HepG2 (cell line): ENCODE measurements at regions not wholly inside any gene's neighbourhood (a gene's known extent, or its start where the extent isn't known, plus 50 kb on each side); places are given as distances from the start of the nearest gene placed in this dataset.
A peak's percentile ranks its signal among the peaks of the same experiment; 100 is the strongest.
"Not testable (repeated sequence)": the region's sequence is repeated elsewhere in the genome, so short reads cannot be mapped to it uniquely, and the experiment has no call there.

Experiments used
- CREM ChIP-seq, 2 experiments: sonication (generic) in 1 of 2; formaldehyde crosslinking in 1 of 2; IDR thresholded peaks; 2 replicates each; pipeline versions ENCODE4 v1.4.0 to v1.6.1; 2016 to 2020; ENCODE audit warnings: antibody characterized with exemption in 1 of 2, mild to moderate bottlenecking in 1 of 2, missing genetic modification reagents in 1 of 2
- CSRNP1 ChIP-seq: sonication (generic); formaldehyde crosslinking; IDR thresholded peaks from 2 replicates; pipeline ENCODE4 v1.8.1; 2023; ENCODE audit warnings: mild to moderate bottlenecking, missing genetic modification reagents
- FOXA3 ChIP-seq: IDR thresholded peaks from 2 replicates; pipeline ENCODE4 v1.6.1; 2016; ENCODE audit warnings: missing genetic modification reagents, missing compliant biosample characterization
- HNRNPLL ChIP-seq: fragments of 200-400 bp; formaldehyde crosslinking; IDR thresholded peaks from 2 replicates; pipeline ENCODE4 v1.6.1; 2017; ENCODE audit warnings: mild to moderate bottlenecking, low read depth, low read length; ENCODE audit not compliant: poor library complexity, severe bottlenecking
- ISL2 ChIP-seq: sonication (generic); formaldehyde crosslinking; IDR thresholded peaks from 2 replicates; pipeline ENCODE4 v1.5.0; 2020; ENCODE audit warnings: missing genetic modification reagents
- MAZ ChIP-seq, 2 experiments: sonication (generic) in 1 of 2; formaldehyde crosslinking in 1 of 2; IDR thresholded peaks; 2 replicates each; pipeline versions ENCODE4 v1.5.0 to v1.6.1; 2012 to 2020; ENCODE audit warnings: low read depth in 2 of 2, mild to moderate bottlenecking in 2 of 2, borderline replicate concordance in 1 of 2, improper control_type of control experiment in 1 of 2, low read length in 1 of 2, missing genetic modification reagents in 1 of 2, moderate library complexity in 1 of 2
- NR2C2 ChIP-seq: sonication (generic); formaldehyde crosslinking; IDR thresholded peaks from 2 replicates; pipeline ENCODE4 v1.4.0; 2020; ENCODE audit warnings: missing genetic modification reagents, mild to moderate bottlenecking, moderate library complexity, borderline replicate concordance
- NR2F6 ChIP-seq, 2 experiments: IDR thresholded peaks; 2 replicates each; pipeline ENCODE4 v1.6.1; 2016; ENCODE audit warnings: antibody characterized with exemption in 1 of 2, mild to moderate bottlenecking in 1 of 2
- SOX13 ChIP-seq, 3 experiments: fragments of 450-650 bp in 1 of 3; sonication (generic) in 1 of 3; formaldehyde crosslinking in 1 of 3; IDR thresholded peaks in 2 of 3; conservative IDR thresholded peaks in 1 of 3; 2 replicates each; pipeline versions ENCODE4 v1.5.0 to v1.6.1; 2016 to 2020; ENCODE audit warnings: antibody characterized with exemption in 1 of 3, mild to moderate bottlenecking in 1 of 3, missing compliant biosample characterization in 1 of 3, missing genetic modification reagents in 1 of 3, moderate library complexity in 1 of 3
- TBX3 ChIP-seq: fragments of 450-650 bp; IDR thresholded peaks from 2 replicates; pipeline ENCODE4 v1.6.1; 2017; ENCODE audit warnings: antibody characterized with exemption, mild to moderate bottlenecking, inconsistent platforms, borderline replicate concordance
- TCF7 ChIP-seq: sonication (generic); IDR thresholded peaks from 2 replicates; pipeline ENCODE4 v1.6.1; 2016; ENCODE audit warnings: antibody characterized with exemption, low read depth
- ZFY ChIP-seq: sonication (generic); formaldehyde crosslinking; IDR thresholded peaks from 2 replicates; pipeline ENCODE4 v1.4.0; 2020; ENCODE audit warnings: missing genetic modification reagents
- ZNF335 ChIP-seq: sonication (generic); formaldehyde crosslinking; IDR thresholded peaks from 2 replicates; pipeline ENCODE4 v1.4.0; 2020; ENCODE audit warnings: missing genetic modification reagents
- ZNF761 ChIP-seq: sonication (generic); formaldehyde crosslinking; conservative IDR thresholded peaks from 2 replicates; pipeline ENCODE4 v1.4.0; 2020; ENCODE audit warnings: mild to moderate bottlenecking, missing genetic modification reagents
- ZNF788 ChIP-seq: sonication (generic); formaldehyde crosslinking; IDR thresholded peaks from 2 replicates; pipeline ENCODE4 v1.5.0; 2020; ENCODE audit warnings: mild to moderate bottlenecking, missing genetic modification reagents, borderline replicate concordance
- TF ChIP-seq, protein P1 (sequence below): sonication (generic); formaldehyde crosslinking; IDR thresholded peaks from 2 replicates; pipeline ENCODE4 v1.5.1; 2020; ENCODE audit warnings: mild to moderate bottlenecking, missing genetic modification reagents, moderate library complexity
- TF ChIP-seq, protein P2 (sequence below): sonication (generic); formaldehyde crosslinking; IDR thresholded peaks from 2 replicates; pipeline ENCODE4 v1.4.0; 2020; ENCODE audit warnings: missing genetic modification reagents

GRCh38 chr16:88234421-88235271 lies 148.1 kb upstream of the ZNF469 start (continued):
- TF ChIP-seq, protein P1, sequence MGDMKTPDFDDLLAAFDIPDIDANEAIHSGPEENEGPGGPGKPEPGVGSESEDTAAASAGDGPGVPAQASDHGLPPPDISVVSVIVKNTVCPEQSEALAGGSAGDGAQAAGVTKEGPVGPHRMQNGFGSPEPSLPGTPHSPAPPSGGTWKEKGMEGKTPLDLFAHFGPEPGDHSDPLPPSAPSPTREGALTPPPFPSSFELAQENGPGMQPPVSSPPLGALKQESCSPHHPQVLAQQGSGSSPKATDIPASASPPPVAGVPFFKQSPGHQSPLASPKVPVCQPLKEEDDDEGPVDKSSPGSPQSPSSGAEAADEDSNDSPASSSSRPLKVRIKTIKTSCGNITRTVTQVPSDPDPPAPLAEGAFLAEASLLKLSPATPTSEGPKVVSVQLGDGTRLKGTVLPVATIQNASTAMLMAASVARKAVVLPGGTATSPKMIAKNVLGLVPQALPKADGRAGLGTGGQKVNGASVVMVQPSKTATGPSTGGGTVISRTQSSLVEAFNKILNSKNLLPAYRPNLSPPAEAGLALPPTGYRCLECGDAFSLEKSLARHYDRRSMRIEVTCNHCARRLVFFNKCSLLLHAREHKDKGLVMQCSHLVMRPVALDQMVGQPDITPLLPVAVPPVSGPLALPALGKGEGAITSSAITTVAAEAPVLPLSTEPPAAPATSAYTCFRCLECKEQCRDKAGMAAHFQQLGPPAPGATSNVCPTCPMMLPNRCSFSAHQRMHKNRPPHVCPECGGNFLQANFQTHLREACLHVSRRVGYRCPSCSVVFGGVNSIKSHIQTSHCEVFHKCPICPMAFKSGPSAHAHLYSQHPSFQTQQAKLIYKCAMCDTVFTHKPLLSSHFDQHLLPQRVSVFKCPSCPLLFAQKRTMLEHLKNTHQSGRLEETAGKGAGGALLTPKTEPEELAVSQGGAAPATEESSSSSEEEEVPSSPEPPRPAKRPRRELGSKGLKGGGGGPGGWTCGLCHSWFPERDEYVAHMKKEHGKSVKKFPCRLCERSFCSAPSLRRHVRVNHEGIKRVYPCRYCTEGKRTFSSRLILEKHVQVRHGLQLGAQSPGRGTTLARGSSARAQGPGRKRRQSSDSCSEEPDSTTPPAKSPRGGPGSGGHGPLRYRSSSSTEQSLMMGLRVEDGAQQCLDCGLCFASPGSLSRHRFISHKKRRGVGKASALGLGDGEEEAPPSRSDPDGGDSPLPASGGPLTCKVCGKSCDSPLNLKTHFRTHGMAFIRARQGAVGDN (CRISPR knock-in tag): peak; percentile 89
- TF ChIP-seq ISL2 (CRISPR knock-in tag) (0 out of 2 replicates have a peak, but pooled peaks have one; percentile 14), CREM (IDR thresholded peaks at IDR 0.05) (peak; percentile 46), SOX13 (CRISPR knock-in tag; conservative IDR thresholded peaks at IDR 0.05 in 1 of 2, IDR thresholded peaks at IDR 0.05 in 1 of 2) (0 out of 4 replicates have a peak, but pooled peaks of 1 of the 2 experiments have one; percentile 10), TBX3 (peak; percentile 76; the same call in 1 of the 2 replicates), HNRNPLL (peak; percentile 31), FOXA3 (peak; percentile 49), ZNF335 (0 out of 2 replicates have a peak, but pooled peaks have one; percentile 15), ZNF761 (CRISPR knock-in tag) (0 out of 2 replicates have a peak, but pooled peaks have one; percentile 37), ZNF788 (CRISPR knock-in tag) (0 out of 2 replicates have a peak, but pooled peaks have one; percentile 23), ZFY (CRISPR knock-in tag) (peak; percentile 75), NR2C2 (CRISPR knock-in tag) (peak; percentile 33; the same call in 1 of the 2 replicates), MAZ (CRISPR knock-in tag; IDR thresholded peaks at IDR 0.05; ENCODE audit: low read depth) (peak; percentile 42; the same call in 1 of the 2 replicates), CSRNP1 (CRISPR knock-in tag) (0 out of 2 replicates have a peak, but pooled peaks have one; percentile 32), TCF7 (peak; percentile 56), NR2F6 (CRISPR knock-in tag; IDR thresholded peaks at IDR 0.05) (0 out of 2 replicates have a peak, but pooled peaks have one; percentile 42)
- TF ChIP-seq, protein P2, sequence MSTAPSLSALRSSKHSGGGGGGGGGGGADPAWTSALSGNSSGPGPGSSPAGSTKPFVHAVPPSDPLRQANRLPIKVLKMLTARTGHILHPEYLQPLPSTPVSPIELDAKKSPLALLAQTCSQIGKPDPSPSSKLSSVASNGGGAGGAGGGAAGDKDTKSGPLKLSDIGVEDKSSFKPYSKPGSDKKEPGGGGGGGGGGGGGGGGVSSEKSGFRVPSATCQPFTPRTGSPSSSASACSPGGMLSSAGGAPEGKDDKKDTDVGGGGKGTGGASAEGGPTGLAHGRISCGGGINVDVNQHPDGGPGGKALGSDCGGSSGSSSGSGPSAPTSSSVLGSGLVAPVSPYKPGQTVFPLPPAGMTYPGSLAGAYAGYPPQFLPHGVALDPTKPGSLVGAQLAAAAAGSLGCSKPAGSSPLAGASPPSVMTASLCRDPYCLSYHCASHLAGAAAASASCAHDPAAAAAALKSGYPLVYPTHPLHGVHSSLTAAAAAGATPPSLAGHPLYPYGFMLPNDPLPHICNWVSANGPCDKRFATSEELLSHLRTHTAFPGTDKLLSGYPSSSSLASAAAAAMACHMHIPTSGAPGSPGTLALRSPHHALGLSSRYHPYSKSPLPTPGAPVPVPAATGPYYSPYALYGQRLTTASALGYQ (CRISPR knock-in tag): peak; percentile 8; the same call in 1 of the 2 replicates
- not testable (repeated sequence) for TF ChIP-seq CREM (CRISPR knock-in tag; IDR thresholded peaks at IDR 0.05); SOX13 (IDR thresholded peaks at IDR 0.05); MAZ (IDR thresholded peaks at IDR 0.05; ENCODE audit: borderline replicate concordance, low read depth, low read length); NR2F6 (IDR thresholded peaks at IDR 0.05)
